Activated CD8-positive, alpha-beta memory T cell treated with anti-CD3 and anti-CD28 coated beads for 36 hours (primary cell): ENCODE measurements at regions not wholly inside any gene's neighbourhood (a gene's known extent, or its start where the extent isn't known, plus 50 kb on each side); places are given as distances from the start of the nearest gene placed in this dataset.

Experiments
- CTCF ChIA-PET: fragments of 350-600 bp; sonication (Branson Sonifier 250); formaldehyde crosslinking; loops from one replicate; lab custom pipeline; 2021; ENCODE audit warnings: antibody characterized with exemption; lab: Charles Lee
- POLR2A ChIA-PET: fragments of 350-600 bp; sonication (Branson Sonifier 250); formaldehyde crosslinking; loops from one replicate; lab custom pipeline; 2021; ENCODE audit warnings: antibody characterized with exemption; lab: Charles Lee

DNA sequence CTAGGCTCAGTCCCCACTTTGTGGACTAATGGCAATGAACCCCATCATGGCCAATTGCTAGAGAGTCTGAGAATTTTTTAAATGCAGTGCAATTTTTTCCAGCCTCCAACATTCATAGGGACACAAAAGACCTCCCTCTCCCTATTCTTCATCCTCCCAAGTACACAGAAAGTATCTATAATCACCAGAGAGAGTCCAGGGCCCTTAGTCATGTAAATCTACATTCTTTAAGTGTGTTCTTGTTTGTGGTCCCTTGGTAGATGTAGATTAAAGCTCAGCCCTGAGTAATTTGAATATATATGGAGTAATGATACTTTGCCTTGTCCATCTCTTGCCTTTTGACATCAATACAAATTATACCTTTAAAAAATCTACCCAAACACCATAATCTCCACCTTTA, 51.3 kb upstream of the ATXN3L start:
- ChIA-PET CTCF (no interaction called here), POLR2A (no interaction called here)

DNA sequence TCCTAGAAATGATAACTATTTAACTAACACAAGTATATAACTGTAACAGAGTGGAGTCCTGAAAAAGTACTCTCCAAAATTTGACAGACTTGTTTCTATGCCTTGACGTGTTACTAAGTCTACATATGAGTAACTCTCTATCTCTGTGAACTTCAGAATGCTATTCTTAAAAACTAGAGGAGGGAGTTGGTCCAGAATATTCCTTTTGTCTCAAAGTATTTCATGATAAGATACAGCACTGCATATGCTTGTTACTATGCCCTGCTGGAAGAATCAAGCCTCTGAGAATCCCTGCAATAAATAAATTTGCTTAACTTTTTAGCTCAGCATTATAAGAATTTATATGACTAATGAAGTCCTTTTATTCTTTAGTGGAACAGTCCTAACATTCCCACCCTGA, 50.9 kb upstream of the ATXN3L start:
- ChIA-PET POLR2A (no interaction called here), CTCF (no interaction called here)
